ENCODE measurements at regions not wholly inside any gene's neighbourhood (a gene's known extent, or its start where the extent isn't known, plus 50 kb on each side); places are given as distances from the start of the nearest gene placed in this dataset.

DNA sequence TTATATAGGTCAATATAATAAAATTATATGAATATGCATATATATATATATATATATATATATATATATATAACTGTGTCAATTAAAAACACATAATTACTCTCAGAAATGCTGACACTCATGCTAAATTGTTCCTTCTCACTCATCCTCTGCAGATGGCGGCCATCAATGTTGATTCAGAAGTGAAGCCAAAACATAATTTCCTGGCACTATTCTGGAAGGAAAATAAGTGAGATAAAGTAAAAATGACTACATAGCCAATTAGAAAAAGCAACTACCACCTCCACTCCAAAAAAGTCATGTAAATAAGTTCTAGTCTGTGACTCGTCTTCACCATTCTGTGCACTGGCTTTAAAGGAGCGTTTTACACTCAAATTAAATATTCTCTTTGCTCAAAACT is 423.3 kb downstream of the EFNB2 start:
- TF ChIP-seq CTCF (IDR thresholded peaks at IDR 0.05 in 2 of 3, conservative IDR thresholded peaks at IDR 0.05 in 1 of 3; ENCODE audit: borderline replicate concordance in 1 of 3, insufficient read depth in 1 of 3, low read depth in 2 of 3, low read length in 2 of 3) (no peak), REST (IDR thresholded peaks at IDR 0.05; ENCODE audit: low read depth) (no peak), POLR2A (IDR thresholded peaks at IDR 0.05; ENCODE audit: borderline replicate concordance, extremely low read depth, insufficient read depth, insufficient read length) (no peak), JUND (IDR thresholded peaks at IDR 0.05) (no peak), RAD21 (IDR thresholded peaks at IDR 0.05; ENCODE audit: low read depth) (no peak)

Measured in HCT116 (cell line).